Endothelial cell of umbilical vein (primary cell): ENCODE measurements at regions not wholly inside any gene's neighbourhood (a gene's known extent, or its start where the extent isn't known, plus 50 kb on each side); places are given as distances from the start of the nearest gene placed in this dataset.

ENCODE experiments used
- BruUV-seq: library from RNA; stranded (reverse); fragments of 400-500 nt; replicated peaks from 2 replicates; lab custom pipeline; 2021; lab: Mats Ljungman, UMichigan
- CTCF ChIA-PET: fragments of 300-600, 350-600 bp; sonication (Branson Sonifier 250); formaldehyde crosslinking; loops from one replicate; lab custom pipeline; 2021; ENCODE audit warnings: antibody characterized with exemption, inconsistent platforms; lab: Charles Lee
- POLR2A ChIA-PET: fragments of 300-600, 350-600 bp; sonication (Branson Sonifier 250); formaldehyde crosslinking; loops from one replicate; lab custom pipeline; 2021; ENCODE audit warnings: antibody characterized with exemption, inconsistent platforms; lab: Charles Lee
- DNase-seq: peaks from one replicate; pipeline ENCODE4 v3.0.0-alpha.2; 2011; ENCODE audit warnings: low read depth, low spot score
- FAIRE-seq: peaks from 2 replicates; lab custom pipeline; 2011; peaks lifted over from hg19 to GRCh38; lab: Jason Lieb, UNC
- H2AFZ ChIP-seq: 2 replicates; pipeline ENCODE4 v1.6.0; 2012; ENCODE audit warnings: low read depth, low read length, control low read depth, inconsistent platforms
- H3K27ac ChIP-seq: 2 replicates; pipeline ENCODE4 v1.5.1; 2011; ENCODE audit warnings: low read depth, mild to moderate bottlenecking, control low read depth, low read length, moderate library complexity; ENCODE audit not compliant: insufficient read depth
- H3K27me3 ChIP-seq, 2 experiments: 2 replicates each; pipeline versions ENCODE4 v1.6.0 to v1.6.1; 2011; ENCODE audit warnings: low read length in 2 of 2, mixed read lengths in 1 of 2; ENCODE audit not compliant: control insufficient read depth in 2 of 2, insufficient read depth in 2 of 2
- H3K36me3 ChIP-seq, 2 experiments: 2 replicates in 1 of 2; 3 replicates in 1 of 2; pipeline ENCODE4 v1.5.1; 2011; ENCODE audit warnings: low read length in 2 of 2, mild to moderate bottlenecking in 1 of 2, moderate library complexity in 1 of 2; ENCODE audit not compliant: control insufficient read depth in 2 of 2, insufficient read depth in 2 of 2; ENCODE audit errors: extremely low read depth in 1 of 2
- H3K4me1 ChIP-seq: 3 replicates; pipeline ENCODE4 v1.5.1; 2011; ENCODE audit warnings: mild to moderate bottlenecking, low read length; ENCODE audit not compliant: control insufficient read depth, insufficient read depth; ENCODE audit errors: extremely low read depth
- H3K4me2 ChIP-seq: 2 replicates; pipeline ENCODE4 v1.6.1; 2011; ENCODE audit warnings: low read length, control low read depth, mixed read lengths; ENCODE audit not compliant: insufficient read depth
- H3K4me3 ChIP-seq, 3 experiments: fragments of 200-600 bp in 1 of 3; sonication (generic), shearing (Covaris generic) in 1 of 3; replicated peaks in 1 of 3; 2 replicates each; pipeline ENCODE4 v1.5.1; 2011 to 2016; ENCODE audit warnings: control low read depth in 3 of 3, low read length in 3 of 3, mild to moderate bottlenecking in 2 of 3, inconsistent platforms in 1 of 3, low read depth in 1 of 3, moderate library complexity in 1 of 3; ENCODE audit not compliant: insufficient read depth in 1 of 3
- H3K79me2 ChIP-seq: 2 replicates; pipeline ENCODE4 v1.6.0; 2012; ENCODE audit warnings: low read length, inconsistent platforms; ENCODE audit not compliant: control insufficient read depth, insufficient read depth
- H3K9ac ChIP-seq: replicated peaks from 2 replicates; pipeline ENCODE3; 2011; ENCODE audit warnings: low read length, control low read depth; ENCODE audit not compliant: insufficient read depth; ENCODE audit errors: extremely low read depth
- H3K9me1 ChIP-seq: replicated peaks from 3 replicates; pipeline ENCODE4 v1.6.0; 2011; ENCODE audit warnings: mild to moderate bottlenecking, low read length; ENCODE audit not compliant: control insufficient read depth, insufficient read depth; ENCODE audit errors: extremely low read depth
- H3K9me3 ChIP-seq: replicated peaks from 2 replicates; pipeline ENCODE4 v1.5.1; 2012; ENCODE audit warnings: low read length, inconsistent platforms; ENCODE audit not compliant: control insufficient read depth, insufficient read depth
- H4K20me1 ChIP-seq: replicated peaks from 2 replicates; pipeline ENCODE3; 2011; ENCODE audit warnings: mild to moderate bottlenecking, low read length; ENCODE audit not compliant: control insufficient read depth, insufficient read depth; ENCODE audit errors: extremely low read depth
- EZH2 ChIP-seq: IDR thresholded peaks from 2 replicates; pipeline ENCODE4 v1.6.1; 2012; ENCODE audit warnings: borderline replicate concordance, low read depth, mild to moderate bottlenecking, moderate library complexity, low read length, inconsistent platforms; ENCODE audit not compliant: severe bottlenecking
- FOS ChIP-seq: IDR thresholded peaks from 2 replicates; pipeline ENCODE4 v1.6.1; 2011; ENCODE audit warnings: mild to moderate bottlenecking, low read length, moderate library complexity, borderline replicate concordance; ENCODE audit not compliant: insufficient read depth
- GATA2 ChIP-seq: IDR thresholded peaks from 2 replicates; pipeline ENCODE4 v1.7.0; 2011; ENCODE audit warnings: low read depth, mild to moderate bottlenecking, moderate library complexity, mixed read lengths, low read length; ENCODE audit not compliant: insufficient read length, insufficient read depth
- JUN ChIP-seq: IDR thresholded peaks from 2 replicates; pipeline ENCODE4 v1.6.1; 2011; ENCODE audit warnings: borderline replicate concordance, low read depth; ENCODE audit not compliant: insufficient read length, insufficient read depth
- MYC ChIP-seq: IDR thresholded peaks from one replicate; pipeline ENCODE4 v1.6.1; 2011; ENCODE audit warnings: mild to moderate bottlenecking, low read depth, low read length
- POLR2A ChIP-seq: IDR thresholded peaks from 2 replicates; pipeline ENCODE4 v1.6.1; 2012; ENCODE audit warnings: low read depth, mild to moderate bottlenecking, control low read depth, low read length
- POLR2AphosphoS5 ChIP-seq: IDR thresholded peaks from 2 replicates; pipeline ENCODE4 v1.6.1; 2012; ENCODE audit warnings: low read depth, mild to moderate bottlenecking, control low read depth, low read length, moderate library complexity; ENCODE audit not compliant: insufficient read depth
- dilution Hi-C: fragments of 300-500 bp; cut with MboI; formaldehyde crosslinking; loops from one replicate; pipeline ENCODE4 v1.15.0; 2019; ENCODE audit warnings: low sequenced_read_pairs; ENCODE audit not compliant: extremely low pct_ligation_motif_present
- intact Hi-C: fragments of 100-400 bp; cut with micrococcal nuclease; formaldehyde crosslinking; loops from one replicate; pipeline ENCODE4 v1.10.0; 2022
- TF ChIP-seq, protein P1 (sequence below), 2 donors: IDR thresholded peaks; 1 replicate in 1 of 2; 2 replicates in 1 of 2; pipeline ENCODE4 v1.5.1; 2011; ENCODE audit warnings: low read length in 2 of 2, mild to moderate bottlenecking in 2 of 2, moderate library complexity in 2 of 2, control low read depth in 1 of 2, inconsistent platforms in 1 of 2, low read depth in 1 of 2; ENCODE audit not compliant: insufficient read depth in 1 of 2; ENCODE audit errors: extremely low read depth in 1 of 2
- TF ChIP-seq, protein P2 (sequence below): IDR thresholded peaks from 2 replicates; pipeline ENCODE4 v1.6.1; 2011; ENCODE audit not compliant: insufficient read depth, insufficient read length

DNA sequence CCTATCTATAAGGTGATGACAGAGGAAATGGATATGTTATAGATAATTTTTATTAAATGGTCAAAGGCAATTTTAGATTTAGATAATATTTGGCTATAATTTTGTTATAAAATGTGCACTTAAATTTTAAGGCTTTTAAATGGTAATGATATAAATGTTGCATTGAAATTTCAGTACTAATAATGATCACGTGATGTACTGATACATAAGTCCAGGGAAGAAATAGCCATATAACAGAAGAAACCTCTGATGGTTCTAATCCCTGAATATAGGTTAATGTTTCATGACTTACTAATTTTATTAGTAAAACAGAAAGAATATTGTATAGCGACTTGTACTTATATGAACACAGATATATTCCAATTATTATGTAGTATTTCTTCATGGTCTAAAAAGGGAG is 211.9 kb downstream of the SOCS6 start:
- Histone ChIP-seq H3K4me1 (no peaks in the 10 kb centered on the region), H3K27me3 (no peaks in the 10 kb centered on the region), H2AFZ (no peak overlapping the region), H3K27ac (no peak overlapping the region), H3K9ac (no peak overlapping the region), H3K9me3 (no peaks in the 10 kb centered on the region), H3K79me2 (no peaks in the 10 kb centered on the region), H3K4me2 (no peak overlapping the region), H3K4me3 (no peak overlapping the region), H3K9me1 (no peaks in the 10 kb centered on the region), H4K20me1 (no peaks in the 10 kb centered on the region), H3K36me3 (no peaks in the 10 kb centered on the region)
- no TSS peak for BruUV-seq
- TF ChIP-seq, protein P1, sequence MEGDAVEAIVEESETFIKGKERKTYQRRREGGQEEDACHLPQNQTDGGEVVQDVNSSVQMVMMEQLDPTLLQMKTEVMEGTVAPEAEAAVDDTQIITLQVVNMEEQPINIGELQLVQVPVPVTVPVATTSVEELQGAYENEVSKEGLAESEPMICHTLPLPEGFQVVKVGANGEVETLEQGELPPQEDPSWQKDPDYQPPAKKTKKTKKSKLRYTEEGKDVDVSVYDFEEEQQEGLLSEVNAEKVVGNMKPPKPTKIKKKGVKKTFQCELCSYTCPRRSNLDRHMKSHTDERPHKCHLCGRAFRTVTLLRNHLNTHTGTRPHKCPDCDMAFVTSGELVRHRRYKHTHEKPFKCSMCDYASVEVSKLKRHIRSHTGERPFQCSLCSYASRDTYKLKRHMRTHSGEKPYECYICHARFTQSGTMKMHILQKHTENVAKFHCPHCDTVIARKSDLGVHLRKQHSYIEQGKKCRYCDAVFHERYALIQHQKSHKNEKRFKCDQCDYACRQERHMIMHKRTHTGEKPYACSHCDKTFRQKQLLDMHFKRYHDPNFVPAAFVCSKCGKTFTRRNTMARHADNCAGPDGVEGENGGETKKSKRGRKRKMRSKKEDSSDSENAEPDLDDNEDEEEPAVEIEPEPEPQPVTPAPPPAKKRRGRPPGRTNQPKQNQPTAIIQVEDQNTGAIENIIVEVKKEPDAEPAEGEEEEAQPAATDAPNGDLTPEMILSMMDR (IDR thresholded peaks at IDR 0.05; ENCODE audit: extremely low read depth in 1 of 2, insufficient read depth in 1 of 2, low read depth in 1 of 2, low read length in 2 of 2), result no peak
- TF ChIP-seq, protein P2, sequence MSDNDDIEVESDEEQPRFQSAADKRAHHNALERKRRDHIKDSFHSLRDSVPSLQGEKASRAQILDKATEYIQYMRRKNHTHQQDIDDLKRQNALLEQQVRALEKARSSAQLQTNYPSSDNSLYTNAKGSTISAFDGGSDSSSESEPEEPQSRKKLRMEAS, result no peak
- TF ChIP-seq FOS (no peak), JUN (no peak), GATA2 (no peak), POLR2AphosphoS5 (no peak), EZH2 (no peak), MYC (no peak), POLR2A (no peak)
- ChIA-PET CTCF (interaction anchor here (1.5 kb wide), 1 partner anchor 10 kb away, joined by 6 read pairs; no protein-coding TSS in a partner anchor), POLR2A (no interaction called here)
- FAIRE-seq (no peak), DNase-seq (no peak)
- intact Hi-C loops, result no loop called here
- dilution Hi-C loops, result no loop called here
